RCC 7860 (cell line): ENCODE measurements at regions not wholly inside any gene's neighbourhood (a gene's known extent, or its start where the extent isn't known, plus 50 kb on each side); places are given as distances from the start of the nearest gene placed in this dataset.
"Not testable (repeated sequence)": the region's sequence is repeated elsewhere in the genome, so short reads cannot be mapped to it uniquely, and the experiment has no call there.

ENCODE experiments used
- DNase-seq: peaks from one replicate; pipeline ENCODE4 v3.0.0-alpha.2; 2015; ENCODE audit warnings: low spot score
- FAIRE-seq: peaks from 2 replicates; lab custom pipeline; 2012; peaks lifted over from hg19 to GRCh38; lab: Jason Lieb, UNC

DNA sequence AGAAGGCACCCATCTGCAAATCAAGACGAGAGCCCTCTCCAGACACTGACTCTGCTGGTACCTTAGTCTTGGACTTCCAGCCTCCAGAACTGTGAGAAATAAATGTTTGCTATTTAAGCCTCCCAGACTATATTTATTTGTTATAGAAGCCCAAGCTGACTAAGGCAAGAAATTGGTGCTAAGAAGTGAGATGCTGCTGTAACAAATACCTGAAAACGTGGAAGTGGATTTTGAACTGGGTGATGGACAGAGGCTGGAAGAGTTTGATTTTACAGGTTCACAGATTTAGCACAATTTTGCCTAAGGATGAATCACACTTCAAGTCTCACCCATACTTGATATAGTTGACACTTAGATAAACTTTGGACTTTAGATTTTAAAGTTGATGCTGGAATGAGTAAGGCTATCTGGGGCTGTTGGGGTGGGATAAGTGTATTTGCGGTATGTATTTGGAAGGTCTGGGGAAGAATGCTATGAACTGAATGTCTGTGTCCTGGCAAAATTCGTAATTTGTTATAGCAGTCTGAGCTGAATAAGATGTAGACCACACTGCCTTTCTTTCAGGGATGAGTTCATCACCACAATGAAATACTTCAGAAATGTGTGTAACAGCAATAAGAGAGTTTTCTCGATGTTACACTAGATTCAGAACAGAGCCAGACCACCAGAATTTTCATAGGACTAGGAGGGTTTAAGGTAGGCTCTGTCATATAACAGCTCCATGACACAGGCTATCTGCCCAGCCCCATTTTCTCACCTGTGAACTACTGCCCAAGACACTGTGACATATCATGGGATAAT, 120.5 kb upstream of the LMCD1 start:
- DNase-seq (no peak), FAIRE-seq (no peak)

DNA sequence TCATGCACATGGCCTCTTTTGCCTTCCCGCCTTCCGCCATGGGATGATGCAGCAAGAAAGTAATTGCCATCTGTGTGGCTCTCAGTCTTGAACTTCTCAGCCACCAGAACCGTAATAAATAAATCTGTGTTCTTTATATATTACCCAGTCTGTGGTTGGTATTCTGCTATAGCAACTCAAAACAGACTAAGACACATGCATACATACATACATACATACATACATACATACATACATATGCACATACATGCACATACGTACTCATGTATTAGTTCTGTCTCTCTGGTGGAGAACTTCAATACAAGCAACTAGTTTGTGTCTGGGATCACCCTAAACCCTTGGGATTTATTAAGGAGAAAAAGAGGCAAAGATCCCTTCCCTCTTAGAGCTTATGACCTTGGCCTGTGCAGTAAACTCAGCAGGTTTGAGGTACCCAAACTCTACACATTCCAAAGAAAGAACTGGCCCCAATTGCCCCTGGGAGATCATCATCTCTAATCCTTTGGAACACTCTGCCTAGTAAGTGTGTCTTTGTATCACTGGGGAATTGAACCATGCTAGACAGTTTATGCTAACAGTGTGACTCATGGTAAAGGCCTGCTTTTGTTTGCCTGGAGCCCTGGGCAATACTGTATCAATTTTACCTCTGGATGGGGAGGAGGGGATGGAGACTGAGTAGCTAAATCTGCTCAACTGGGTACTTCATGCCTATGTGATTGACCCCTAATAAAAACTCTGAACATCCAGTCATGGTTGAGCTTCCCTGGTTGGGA, 115.6 kb upstream of the LMCD1 start:
- no peak for FAIRE-seq

DNA sequence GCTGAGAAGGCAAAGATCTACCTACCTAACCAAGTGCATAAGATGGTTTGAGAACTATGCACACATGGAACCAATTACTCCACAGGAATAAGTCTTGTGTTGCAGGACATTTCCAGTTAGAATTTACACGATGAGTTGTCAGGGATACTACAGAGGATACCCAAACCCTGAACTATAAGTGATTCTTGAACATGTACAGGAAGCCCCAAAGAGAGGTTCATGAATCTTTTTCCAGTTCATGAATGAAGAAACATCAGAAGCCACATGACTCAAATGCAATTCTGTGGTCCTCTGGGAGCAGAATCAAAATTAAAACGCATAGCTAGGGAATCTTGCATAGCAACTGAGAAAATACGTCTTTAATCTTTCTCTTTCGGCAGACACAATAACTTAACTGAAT, 114.1 kb upstream of the LMCD1 start:
- FAIRE-seq, result no peak
- no peak for DNase-seq

More for the DNA sequence above, 115.6 kb upstream of the LMCD1 start:
- DNase-seq, result no peak

DNA sequence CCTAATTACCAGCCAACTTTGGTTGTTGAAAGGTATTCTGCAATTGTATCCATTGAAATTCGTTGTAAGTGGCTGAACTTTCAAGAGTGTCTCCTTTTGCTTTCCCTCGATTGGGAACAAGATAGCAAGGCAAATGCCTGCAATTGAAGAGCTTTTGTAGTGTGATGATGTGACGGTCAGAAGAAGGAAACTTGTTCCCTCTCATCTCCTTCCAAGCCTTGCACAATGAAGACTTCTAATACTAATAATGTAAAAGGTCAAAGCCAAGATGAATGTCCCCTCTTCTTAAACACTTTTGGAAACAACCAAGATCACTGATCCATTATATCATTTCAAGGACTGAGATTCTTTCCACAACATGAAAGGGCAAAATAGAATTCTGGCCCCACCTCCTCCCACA, 101.9 kb upstream of the LMCD1 start:
- FAIRE-seq, result no peak

DNA sequence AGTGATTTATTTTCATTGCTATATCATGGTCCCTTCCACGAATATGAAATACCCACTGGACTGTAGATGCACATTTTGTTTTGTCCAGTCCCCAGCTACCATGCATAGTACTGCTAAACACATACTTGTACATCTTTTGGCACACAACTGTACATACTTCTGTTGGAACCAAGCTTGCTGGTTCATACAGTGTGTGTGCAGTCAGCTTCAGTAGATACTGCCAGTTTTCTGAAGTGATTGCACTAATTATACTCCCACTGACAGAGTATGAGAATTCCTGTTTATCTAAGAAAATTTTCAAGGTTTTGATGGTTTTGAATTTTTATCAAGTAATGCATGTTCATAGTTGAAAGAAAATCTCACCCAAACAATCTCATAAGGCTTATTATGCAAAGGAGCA, 100.7 kb upstream of the LMCD1 start:
- DNase-seq, result no peak
- no peak for FAIRE-seq

More for the DNA sequence above, 101.9 kb upstream of the LMCD1 start:
- DNase-seq, result no peak

DNA sequence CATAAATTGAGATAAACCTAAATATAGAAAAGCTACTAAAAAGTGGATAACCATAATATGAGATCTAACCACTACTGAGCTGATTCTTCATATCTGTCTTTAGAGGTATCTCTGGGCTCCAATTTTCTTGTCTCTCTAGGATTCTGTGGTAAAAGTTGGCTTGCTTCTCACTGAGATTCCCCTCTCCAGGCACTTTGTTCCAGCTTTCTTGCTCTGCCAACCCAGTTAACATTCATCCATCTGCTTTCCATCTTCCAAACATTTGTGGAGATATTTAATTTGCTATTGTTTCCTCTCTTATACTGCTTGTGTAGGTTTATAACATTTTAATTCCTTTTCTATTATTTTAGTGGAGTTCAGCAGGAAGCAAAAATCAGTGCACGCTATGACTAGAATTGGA, 97.6 kb upstream of the LMCD1 start:
- DNase-seq (no peak), FAIRE-seq (no peak)

DNA sequence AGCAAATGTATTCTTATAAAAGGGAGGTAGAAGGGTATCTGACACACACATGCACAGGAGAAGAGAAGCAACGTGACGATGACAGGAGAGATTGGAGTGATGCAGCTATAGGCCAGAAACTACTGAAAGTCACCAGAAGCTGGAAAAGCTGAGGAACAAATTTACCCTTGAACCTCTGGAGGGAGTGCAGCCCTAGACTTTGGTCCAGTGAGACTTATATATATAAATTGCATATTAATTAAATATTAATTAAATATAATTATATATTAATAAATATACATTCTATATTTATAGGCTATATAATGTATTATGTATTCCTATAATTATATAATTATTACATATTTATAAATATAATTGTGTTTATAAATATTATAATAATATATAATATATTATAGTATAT, 96.5 kb upstream of the LMCD1 start:
- DNase-seq, result no peak
- no peak for FAIRE-seq

DNA sequence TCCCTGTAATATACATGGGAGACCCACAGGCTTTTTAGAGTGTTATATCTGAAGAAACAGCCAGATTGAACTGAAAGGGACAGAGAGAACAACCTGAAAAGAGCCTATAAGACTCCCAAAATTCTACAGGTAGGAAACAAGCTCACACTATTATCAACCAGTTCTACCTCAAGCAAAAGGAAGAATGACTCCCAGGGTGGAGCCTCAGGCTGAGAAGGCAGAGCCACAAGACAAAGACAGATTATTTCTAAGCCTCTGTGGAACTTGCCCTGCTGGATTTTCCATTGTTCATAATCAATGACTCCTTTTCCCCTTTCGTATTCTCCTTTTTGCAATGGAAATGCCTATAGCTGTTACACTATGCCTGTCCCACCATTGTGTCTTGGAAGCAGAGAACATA, 95.1 kb upstream of the LMCD1 start:
- no peak for DNase-seq
- FAIRE-seq, result no peak

DNA sequence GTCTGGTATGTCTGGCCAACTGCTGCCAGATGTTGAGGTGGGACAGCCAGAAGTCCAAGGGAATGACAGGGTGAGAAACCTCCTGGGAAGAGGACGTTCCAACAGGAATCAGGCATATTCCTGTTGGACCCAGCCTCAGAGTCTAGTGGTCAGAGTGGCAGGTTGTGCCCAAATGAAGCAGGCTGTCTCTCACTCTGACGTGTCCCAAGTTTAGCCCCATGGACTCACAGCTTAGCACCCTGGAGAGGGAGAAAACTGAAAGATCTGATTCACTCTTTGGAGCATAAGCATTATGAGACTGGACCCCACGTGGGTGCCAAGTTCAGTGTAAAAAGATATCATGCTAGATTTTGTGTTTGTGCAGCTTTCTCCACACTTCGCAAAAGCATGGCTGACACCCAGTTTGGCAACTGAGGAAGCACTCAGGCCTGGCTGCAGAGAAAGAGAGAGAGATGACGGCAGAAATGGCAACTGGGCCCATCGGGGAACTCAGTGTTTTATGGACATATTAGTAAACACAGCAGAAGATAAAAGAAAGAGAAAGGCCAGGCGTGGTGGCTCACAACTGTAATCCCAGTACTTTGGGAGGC, 88.2 kb upstream of the LMCD1 start:
- DNase-seq (no peak), FAIRE-seq (no peak)

DNA sequence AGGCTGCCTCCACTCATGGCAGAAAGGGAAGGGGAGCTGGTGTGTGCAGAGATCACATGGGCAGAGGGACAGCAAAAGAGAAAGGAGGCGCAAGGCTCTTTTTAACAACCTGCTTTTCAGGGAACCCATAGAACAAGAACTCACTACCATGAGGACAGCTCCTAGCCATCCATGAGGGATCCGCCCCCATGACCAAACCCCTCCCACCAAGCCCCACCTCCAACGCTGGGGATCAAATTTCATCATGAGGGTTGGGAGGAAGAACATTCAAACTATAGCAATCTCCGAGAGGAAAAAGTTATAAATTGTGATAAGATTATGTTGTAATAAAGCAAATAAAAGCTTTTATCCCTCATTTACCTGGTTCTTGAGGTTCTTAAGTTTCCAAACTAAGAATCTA, 84.7 kb upstream of the LMCD1 start:
- DNase-seq (no peak), FAIRE-seq (no peak)

DNA sequence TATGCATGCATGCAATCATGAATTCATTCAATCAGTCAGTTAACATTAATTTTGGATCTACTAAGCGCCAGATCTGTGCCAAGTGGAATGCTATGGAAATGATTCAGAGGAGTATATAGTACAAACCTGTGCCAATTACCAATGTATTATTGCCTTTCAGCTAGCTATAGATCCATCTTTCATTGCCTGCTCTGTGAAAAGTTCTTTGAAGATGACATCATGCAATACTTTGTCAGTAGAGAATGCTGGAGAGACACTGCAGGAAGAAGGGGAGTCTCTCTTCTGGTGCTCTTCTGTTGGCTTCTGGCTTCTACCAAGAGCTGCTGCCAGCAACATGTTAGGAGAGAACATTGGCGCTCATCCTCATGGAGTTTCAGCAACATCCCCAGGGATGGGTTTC, 81.0 kb upstream of the LMCD1 start:
- no peak for FAIRE-seq
- DNase-seq, result no peak

DNA sequence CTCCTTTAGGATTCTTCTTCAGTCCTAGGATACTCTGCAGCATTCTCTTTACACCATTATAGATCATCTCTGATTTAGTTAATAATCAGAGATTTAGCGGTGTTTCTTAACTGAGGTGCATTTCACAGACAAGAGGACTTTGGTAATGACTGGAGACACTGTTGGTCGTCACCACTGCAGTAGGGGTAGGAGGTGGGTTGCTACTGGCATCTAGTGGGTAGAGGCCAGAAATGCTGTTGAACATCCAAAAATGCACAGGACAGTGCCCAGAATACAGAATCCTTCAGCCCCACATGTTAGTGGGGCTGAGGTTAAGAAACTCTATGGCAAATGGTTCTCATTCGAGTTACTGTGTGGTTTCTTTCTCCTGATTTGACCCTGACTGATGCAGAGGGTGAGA, 80.4 kb upstream of the LMCD1 start:
- DNase-seq (no peak), FAIRE-seq (no peak)

DNA sequence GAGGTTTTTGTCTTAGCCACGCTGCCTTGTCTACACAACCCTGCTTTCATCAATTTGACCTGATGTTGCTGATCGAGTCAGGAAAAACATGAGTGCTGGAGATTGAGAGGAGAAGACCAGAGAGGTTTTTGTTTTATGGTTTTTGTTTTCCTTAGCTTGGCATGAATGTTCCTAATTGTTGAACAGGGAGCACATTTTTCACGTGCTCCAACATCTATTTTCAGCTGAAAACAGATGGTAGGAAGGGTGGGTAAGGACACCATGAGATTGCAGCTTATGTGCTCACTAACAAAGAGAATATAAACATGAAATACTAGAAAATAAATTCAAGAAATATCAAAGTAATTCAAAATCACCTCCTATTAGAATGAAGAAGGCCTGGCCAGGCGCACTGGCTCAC, 79.9 kb upstream of the LMCD1 start:
- no peak for FAIRE-seq
- DNase-seq, result no peak

DNA sequence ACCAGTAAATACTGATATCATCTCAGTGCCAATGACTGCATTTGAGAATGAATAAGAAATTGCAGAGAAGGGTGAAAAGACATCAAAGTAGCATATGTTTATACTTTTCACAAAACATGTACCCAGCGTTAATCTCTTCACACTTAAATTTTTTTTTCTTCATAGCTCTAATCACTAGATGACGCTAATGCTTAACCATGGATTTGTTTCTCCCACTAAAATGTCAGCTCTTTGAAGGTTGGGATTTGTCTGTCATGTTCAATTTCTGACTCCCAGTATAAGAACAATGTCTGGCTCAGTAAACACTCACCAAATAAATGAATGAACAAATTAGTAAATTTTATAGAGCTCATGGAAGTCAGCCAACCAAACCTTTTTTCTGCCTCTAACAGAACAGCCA, 78.3 kb upstream of the LMCD1 start:
- FAIRE-seq (no peak), DNase-seq (no peak)

DNA sequence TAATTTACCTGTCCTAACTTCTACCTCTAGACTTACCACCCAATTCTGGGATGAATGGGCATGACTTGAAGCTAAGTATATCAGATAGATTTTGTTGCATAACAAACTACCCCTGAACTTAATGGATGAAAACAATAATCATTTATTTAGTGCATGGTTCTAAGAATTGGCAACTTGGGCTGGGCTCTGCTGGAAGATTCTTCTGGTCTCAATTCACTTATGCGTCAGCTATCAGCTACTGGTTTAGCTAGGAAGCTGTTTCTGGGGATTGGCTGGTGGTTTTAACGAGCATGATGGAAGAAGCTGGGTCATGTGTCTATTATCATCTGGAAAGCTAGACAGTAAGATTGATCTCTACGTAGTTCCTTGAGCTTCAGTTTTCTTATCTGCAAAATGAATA, 77.3 kb upstream of the LMCD1 start:
- FAIRE-seq, result no peak
- DNase-seq, result no peak

DNA sequence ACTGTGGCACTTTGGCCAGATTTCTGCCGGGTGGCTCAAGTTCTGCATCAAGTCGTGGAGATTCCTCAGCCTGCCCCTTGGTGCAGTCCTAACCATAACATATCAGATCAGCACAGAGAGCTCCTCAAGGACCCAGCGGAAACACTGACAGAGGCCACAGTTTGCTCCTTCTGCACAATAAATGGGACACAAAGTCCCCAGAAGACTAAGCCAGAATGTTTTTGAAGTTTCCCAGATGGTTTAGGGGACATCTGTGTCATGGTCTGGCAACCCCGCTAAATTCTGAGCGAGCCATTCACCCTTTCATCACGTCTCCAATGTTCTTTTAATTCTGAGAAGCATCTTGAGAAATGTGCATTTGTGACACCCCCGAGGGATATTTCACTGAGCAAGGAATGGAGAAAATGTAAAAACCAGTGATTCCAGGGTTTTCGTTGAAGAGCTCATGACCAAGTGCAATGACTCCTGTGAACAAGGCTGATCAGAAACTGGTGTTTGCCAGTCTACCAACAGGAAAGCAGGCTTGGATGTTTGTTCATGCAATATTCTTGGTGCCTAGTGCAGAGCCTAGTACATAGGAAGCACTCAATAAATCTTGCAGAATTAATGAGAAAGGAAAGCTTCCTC, 64.8 kb upstream of the LMCD1 start:
- DNase-seq (no peak), FAIRE-seq (no peak)

DNA sequence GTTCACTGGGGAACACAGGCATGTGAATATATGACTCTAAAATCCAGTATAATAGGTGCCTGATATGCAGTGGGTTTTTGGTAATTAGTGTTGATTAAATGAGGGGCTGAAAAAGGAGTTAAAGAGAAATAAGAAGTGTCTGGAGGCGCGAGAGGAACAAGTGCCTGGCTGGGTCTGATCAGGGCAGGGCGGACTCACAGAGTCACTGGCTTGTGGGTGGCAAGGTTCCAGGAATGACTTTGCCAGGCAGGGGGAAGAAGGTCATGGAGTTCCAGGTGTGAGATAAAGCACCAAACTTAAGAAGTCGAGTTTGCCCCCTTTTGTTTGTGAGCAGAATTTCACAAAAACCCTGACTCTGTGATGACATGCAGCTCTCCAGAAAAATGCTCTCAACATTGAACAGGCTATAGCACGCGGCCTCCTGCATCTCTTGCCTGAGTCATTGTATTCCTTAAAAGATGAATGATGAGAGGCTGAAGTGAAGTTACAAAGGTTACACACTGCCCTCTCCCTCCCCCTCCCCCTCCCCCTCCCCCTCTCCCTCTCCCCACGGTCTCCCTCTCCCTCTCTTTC, 63.0 kb upstream of the LMCD1 start:
- FAIRE-seq (no peak), DNase-seq (no peak)

DNA sequence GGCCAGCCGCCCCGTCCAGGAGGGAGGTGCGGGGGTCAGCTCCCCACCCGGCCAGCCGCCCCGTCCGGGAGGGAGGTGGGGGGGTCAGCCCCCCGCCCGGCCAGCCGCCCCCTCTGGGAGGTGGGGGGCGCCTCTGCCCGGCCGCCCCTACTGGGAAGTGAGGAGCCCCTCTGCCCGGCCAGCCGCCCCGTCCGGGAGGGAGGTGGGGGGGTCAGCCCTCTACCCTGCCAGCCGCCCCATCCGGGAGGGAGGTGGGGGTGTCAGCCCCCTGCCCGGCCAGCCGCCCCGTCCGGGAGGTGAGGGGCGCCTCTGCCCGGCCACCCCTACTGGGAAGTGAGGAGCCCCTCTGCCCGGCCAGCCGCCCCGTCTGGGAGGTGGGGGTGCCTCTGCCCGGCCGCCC, 61.5 kb upstream of the LMCD1 start:
- FAIRE-seq, DNase-seq: not testable (repeated sequence)

DNA sequence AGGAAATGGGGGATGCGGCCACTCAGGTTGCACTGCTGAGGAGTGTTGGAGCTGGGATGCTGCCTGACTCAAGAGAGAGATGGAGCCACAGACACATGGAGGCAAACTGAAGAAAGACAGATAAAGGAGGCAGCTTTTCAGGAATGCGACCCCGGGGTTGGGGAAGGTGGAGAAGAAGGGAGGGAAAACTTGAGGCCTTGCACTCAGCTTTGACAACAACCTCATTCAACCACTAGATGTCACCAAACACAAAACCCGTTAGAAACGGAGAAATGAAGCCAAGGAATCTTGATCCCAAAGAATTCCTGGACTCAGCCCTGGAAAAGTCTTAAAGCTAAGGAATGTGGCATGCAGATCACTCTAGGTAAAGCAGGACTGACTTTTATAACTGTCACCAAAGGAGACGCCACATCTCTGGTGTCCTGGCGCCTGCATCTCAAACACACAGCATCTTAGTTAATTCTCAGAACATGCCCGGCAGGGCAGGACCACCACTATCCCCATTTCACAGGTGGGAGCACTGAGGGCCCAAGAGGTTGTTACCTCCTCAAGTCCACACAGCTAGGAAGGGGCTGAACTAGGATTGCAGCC, 59.6 kb upstream of the LMCD1 start:
- DNase-seq (peak; percentile 71), FAIRE-seq (peak; percentile 67)

DNA sequence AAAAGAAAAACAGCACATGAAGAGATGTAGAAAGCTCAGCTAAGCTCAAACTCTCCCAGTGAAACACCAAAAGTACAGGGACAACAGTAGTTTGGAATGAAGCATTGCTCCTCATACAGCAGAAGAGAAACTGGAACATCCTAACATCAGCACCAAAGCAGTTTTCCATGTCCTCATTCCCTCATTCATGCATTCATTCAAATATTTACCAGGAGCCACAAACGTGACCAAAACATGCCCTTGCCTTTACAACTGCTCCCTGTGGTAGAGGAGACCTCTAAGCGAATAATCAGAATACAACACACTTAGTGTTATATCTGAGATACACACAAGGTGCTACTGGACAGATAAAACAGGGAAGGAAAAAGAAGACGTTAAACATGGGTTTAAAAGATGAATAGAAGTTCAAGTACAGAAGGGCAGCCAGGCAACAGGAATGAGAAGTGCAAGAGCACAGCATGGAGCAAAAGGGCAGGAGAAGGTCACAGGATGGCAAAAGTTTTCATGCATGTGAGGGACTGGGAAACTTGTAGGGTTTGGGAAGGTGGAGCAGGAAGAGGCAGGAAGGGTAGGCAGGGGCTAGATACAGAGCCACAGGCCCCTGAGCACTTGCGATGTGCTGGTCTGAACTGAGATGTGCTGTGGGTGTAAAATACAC, 58.5 kb upstream of the LMCD1 start:
- DNase-seq (peak; percentile 22), FAIRE-seq (no peak)
